ENCODE measurements at regions not wholly inside any gene's neighbourhood (a gene's known extent, or its start where the extent isn't known, plus 50 kb on each side); places are given as distances from the start of the nearest gene placed in this dataset.
A peak's percentile ranks its signal among the peaks of the same experiment; 100 is the strongest.
"Not testable (repeated sequence)": the region's sequence is repeated elsewhere in the genome, so short reads cannot be mapped to it uniquely, and the experiment has no call there.

DNA sequence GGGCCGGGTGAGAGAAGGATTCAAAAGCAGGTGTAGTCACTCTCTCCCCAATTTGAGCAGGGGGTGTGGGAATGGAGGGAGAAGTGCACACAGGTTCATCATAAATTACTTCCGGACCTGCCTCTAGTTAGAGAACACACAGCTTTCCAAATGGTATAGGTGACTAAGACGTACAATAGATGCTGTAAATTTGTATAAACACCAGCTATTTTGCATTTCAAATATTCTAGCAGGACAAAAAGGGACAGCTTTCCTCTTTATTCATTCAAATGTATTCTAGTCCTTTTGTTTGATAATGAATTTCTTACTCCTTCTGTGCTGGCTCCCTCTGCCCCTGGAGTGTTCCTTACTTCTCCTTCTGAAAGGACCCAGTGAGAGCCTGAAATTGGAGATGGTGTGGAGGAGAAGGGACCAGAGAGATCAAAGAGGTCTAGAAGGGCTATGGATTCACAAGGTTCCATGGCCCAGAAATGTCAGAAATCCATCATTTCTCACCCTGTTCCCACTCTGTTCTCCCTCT is 53.2 kb upstream of the SH3BP4 start:
- H3K27me3 Mint-ChIP-seq (ENCODE audit: low read depth) = no peaks in the 10 kb centered on the region
- peak overlapping the region; percentile 81 for H3K27ac Mint-ChIP-seq (ENCODE audit: unreplicated experiment)
- H3K9me3 Mint-ChIP-seq = peaks cover 7% of the 10 kb centered on the region
- H3K4me3 Mint-ChIP-seq = no peak overlapping the region
- H3K36me3 Mint-ChIP-seq (ENCODE audit: low read depth) = no peaks in the 10 kb centered on the region
- TF ChIP-seq, protein P1, sequence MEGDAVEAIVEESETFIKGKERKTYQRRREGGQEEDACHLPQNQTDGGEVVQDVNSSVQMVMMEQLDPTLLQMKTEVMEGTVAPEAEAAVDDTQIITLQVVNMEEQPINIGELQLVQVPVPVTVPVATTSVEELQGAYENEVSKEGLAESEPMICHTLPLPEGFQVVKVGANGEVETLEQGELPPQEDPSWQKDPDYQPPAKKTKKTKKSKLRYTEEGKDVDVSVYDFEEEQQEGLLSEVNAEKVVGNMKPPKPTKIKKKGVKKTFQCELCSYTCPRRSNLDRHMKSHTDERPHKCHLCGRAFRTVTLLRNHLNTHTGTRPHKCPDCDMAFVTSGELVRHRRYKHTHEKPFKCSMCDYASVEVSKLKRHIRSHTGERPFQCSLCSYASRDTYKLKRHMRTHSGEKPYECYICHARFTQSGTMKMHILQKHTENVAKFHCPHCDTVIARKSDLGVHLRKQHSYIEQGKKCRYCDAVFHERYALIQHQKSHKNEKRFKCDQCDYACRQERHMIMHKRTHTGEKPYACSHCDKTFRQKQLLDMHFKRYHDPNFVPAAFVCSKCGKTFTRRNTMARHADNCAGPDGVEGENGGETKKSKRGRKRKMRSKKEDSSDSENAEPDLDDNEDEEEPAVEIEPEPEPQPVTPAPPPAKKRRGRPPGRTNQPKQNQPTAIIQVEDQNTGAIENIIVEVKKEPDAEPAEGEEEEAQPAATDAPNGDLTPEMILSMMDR (conservative IDR thresholded peaks at IDR 0.05) = no peak
- peaks cover 14% of the 10 kb centered on the region for H3K4me1 Mint-ChIP-seq
- DNase-seq (ENCODE audit: low read depth, low spot score) = no peak

DNA sequence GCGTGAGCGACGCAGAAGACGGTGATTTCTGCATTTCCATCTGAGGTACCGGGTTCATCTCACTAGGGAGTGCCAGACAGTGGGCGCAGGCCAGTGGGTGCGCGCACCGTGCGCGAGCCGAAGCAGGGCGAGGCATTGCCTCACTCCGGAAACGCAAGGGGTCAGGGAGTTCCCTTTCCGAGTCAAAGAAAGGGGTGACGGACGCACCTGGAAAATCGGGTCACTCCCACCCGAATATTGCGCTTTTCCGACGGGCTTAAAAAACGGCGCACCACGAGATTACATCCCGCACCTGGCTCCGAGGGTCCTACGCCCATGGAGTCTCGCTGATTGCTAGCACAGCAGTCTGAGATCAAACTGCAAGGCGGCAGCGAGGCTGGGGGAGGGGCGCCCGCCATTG is 63.4 kb upstream of the SH3BP4 start:
- not testable (repeated sequence) for H3K27me3 Mint-ChIP-seq (ENCODE audit: low read depth); H3K36me3 Mint-ChIP-seq (ENCODE audit: low read depth); H3K9me3 Mint-ChIP-seq
- H3K4me3 Mint-ChIP-seq = peak overlapping the region; percentile 83
- peak; percentile 13 for DNase-seq (ENCODE audit: low read depth, low spot score)
- peak overlapping the region; percentile 95 for H3K27ac Mint-ChIP-seq (ENCODE audit: unreplicated experiment)
- H3K4me1 Mint-ChIP-seq = peaks cover 32% of the 10 kb centered on the region

DNA sequence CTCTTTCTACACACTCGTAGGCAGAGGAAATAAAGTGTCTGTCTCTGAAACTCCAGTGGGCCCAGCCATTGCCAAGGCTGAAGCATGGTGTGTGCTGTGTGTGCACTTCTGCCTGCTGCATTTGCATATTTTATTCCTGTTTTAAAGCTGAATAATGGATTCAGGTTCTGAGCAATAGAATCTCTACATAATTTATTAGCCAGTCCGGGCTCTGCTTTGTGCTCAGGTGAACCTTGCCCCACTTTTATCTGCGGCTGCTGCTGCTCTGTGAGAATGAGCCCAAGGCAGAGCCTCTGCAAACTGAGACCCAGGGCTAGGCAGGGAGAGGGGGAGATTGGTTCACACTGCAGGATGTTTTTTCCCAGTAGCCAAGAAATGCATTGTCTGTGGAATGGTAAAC is 64.6 kb upstream of the SH3BP4 start:
- DNase-seq (ENCODE audit: low read depth, low spot score) = no peak
- Mint-ChIP-seq H3K36me3 (ENCODE audit: low read depth) (peaks cover 10% of the 10 kb centered on the region), H3K27ac (ENCODE audit: unreplicated experiment) (no peak overlapping the region), H3K4me1 (peaks cover 39% of the 10 kb centered on the region), H3K27me3 (ENCODE audit: low read depth) (no peaks in the 10 kb centered on the region), H3K4me3 (peak overlapping the region; percentile 44), H3K9me3 (no peaks in the 10 kb centered on the region)
- TF ChIP-seq, protein P1 (conservative IDR thresholded peaks at IDR 0.05) = no peak

DNA sequence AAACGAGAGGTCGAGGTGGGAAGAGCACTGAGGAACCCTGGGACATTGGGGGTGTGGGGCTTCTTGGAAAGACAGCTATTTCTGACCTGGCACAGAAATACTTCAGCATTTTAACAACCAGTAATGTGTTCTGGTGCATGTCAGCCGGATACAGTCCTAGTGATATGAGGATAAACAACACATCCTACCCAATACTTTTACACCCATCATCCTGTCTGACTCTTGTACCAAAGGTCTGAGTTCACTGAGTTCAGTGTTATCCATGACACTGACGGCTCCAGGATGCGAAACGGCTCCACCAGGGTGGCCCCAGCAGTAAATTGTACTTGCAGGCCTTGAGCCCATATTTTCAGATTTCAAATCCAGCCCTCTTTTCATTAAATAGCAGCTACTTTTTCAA is 65.9 kb upstream of the SH3BP4 start:
- Mint-ChIP-seq H3K4me3 (peak overlapping the region; percentile 60), H3K36me3 (ENCODE audit: low read depth) (peaks cover 10% of the 10 kb centered on the region), H3K9me3 (no peaks in the 10 kb centered on the region), H3K27me3 (ENCODE audit: low read depth) (no peaks in the 10 kb centered on the region), H3K4me1 (peaks cover 50% of the 10 kb centered on the region), H3K27ac (ENCODE audit: unreplicated experiment) (no peak overlapping the region)
- DNase-seq (ENCODE audit: low read depth, low spot score) = no peak
- TF ChIP-seq, protein P1 (conservative IDR thresholded peaks at IDR 0.05) = no peak

DNA sequence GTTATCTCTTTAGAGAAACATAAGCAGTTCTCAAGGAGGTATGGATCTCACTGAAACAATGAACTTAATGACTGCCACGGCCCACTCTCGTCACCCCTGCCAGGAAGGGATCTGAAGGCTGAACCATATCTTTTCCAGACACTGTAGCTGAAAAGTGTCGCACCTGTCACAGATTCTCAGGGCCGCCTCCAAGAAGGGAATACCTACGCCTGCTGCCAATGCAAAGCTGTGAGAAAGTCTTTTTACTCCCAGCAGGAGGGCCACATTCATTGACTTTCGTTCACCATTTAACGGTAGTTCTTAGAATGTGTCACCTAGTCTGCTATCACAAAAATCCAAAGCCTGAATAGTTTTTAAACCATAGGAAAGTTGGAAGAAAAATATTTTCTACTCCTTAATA is 66.7 kb upstream of the SH3BP4 start:
- H3K27ac Mint-ChIP-seq (ENCODE audit: unreplicated experiment) = no peak overlapping the region

DNA sequence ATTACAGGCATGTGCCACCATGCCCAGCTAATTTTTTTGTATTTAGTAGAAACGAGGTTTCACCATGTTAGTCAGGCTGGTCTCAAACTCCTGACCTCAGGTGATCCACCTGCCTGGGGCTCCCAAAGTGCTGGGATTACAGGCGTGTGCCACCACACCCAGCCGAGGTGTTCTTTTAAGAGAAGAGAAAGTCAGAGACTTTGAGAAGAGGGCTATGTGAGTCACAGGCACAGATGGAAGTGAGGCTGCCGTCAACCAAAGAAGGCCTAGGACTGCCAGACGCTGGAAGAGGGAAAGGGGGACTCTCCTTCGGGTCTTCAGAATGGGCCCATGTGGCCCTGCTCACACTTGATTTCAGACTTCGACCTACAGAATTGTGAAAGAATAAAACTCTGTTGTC is 67.2 kb upstream of the SH3BP4 start:
- TF ChIP-seq, protein P1 (conservative IDR thresholded peaks at IDR 0.05) = no peak
- H3K4me3 Mint-ChIP-seq = peak overlapping the region; percentile 47
- H3K9me3 Mint-ChIP-seq = no peaks in the 10 kb centered on the region
- peaks cover 52% of the 10 kb centered on the region for H3K4me1 Mint-ChIP-seq
- H3K27me3 Mint-ChIP-seq (ENCODE audit: low read depth) = no peaks in the 10 kb centered on the region
- no peak for DNase-seq (ENCODE audit: low read depth, low spot score)
- no peak overlapping the region for H3K27ac Mint-ChIP-seq (ENCODE audit: unreplicated experiment)
- H3K36me3 Mint-ChIP-seq (ENCODE audit: low read depth) = peaks cover 10% of the 10 kb centered on the region

More for the DNA sequence above, 66.7 kb upstream of the SH3BP4 start:
- Mint-ChIP-seq H3K27me3 (ENCODE audit: low read depth) (no peaks in the 10 kb centered on the region), H3K4me3 (peak overlapping the region; percentile 47), H3K36me3 (ENCODE audit: low read depth) (peaks cover 10% of the 10 kb centered on the region), H3K4me1 (peaks cover 52% of the 10 kb centered on the region), H3K9me3 (no peaks in the 10 kb centered on the region)
- DNase-seq (ENCODE audit: low read depth, low spot score) = no peak
- TF ChIP-seq, protein P1 (conservative IDR thresholded peaks at IDR 0.05) = no peak

Data from neural crest cell (in vitro differentiated cells).